ENCODE measurements at regions not wholly inside any gene's neighbourhood (a gene's known extent, or its start where the extent isn't known, plus 50 kb on each side); places are given as distances from the start of the nearest gene placed in this dataset.

DNA sequence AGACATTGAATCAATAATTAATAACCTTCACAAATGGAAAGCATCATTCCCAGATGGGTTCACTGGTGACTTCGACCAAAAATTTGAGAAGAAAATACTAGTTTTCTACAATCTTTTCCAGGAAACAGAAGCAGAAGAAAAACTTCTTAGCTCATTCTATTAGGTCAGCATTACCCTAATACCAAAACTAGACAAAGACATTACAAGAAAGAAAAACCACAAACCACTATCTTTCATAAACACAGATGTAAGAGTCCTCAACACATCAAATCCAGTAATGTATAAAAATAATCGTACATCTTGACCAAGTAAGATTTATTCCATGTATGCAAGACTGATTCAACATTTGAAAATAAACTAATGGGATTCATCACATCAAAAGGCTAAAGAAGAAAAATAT lies 64.0 kb upstream of the CDK1 start:
- Histone ChIP-seq H3K9me3 (no peaks in the 10 kb centered on the region), H3K36me3 (ENCODE audit: low read depth) (no peaks in the 10 kb centered on the region), H3K4me1 (ENCODE audit: low read depth) (no peaks in the 10 kb centered on the region), H3K4me3 (no peak overlapping the region)
- ATAC-seq (no peak), DNase-seq (no peak)
- TF ChIP-seq, protein P1, sequence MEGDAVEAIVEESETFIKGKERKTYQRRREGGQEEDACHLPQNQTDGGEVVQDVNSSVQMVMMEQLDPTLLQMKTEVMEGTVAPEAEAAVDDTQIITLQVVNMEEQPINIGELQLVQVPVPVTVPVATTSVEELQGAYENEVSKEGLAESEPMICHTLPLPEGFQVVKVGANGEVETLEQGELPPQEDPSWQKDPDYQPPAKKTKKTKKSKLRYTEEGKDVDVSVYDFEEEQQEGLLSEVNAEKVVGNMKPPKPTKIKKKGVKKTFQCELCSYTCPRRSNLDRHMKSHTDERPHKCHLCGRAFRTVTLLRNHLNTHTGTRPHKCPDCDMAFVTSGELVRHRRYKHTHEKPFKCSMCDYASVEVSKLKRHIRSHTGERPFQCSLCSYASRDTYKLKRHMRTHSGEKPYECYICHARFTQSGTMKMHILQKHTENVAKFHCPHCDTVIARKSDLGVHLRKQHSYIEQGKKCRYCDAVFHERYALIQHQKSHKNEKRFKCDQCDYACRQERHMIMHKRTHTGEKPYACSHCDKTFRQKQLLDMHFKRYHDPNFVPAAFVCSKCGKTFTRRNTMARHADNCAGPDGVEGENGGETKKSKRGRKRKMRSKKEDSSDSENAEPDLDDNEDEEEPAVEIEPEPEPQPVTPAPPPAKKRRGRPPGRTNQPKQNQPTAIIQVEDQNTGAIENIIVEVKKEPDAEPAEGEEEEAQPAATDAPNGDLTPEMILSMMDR (IDR thresholded peaks at IDR 0.05) = no peak
- intact Hi-C loops (cut with DNase I, micrococcal nuclease) = no loop called here

DNA sequence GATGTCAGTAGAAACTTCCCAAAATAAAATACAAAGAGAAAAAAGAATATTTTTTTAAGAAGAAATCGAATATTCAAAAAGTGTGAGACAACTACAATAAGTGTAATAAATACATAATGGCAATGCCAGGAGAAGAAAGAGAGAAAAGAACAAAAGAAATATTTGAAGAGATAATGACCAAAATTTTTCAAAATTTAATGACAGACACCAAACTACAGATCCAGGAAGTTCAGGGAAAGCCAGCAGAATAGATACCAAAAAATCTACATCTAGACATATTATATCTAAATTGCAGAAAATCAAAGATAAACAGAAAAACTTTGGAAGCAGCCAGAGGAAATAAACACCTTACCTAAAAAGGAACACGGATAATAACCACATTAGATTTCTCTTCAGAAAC lies 66.8 kb upstream of the CDK1 start:
- Histone ChIP-seq H3K4me1 (ENCODE audit: low read depth) (no peaks in the 10 kb centered on the region), H3K9me3 (no peaks in the 10 kb centered on the region), H3K4me3 (no peak overlapping the region), H3K36me3 (ENCODE audit: low read depth) (no peaks in the 10 kb centered on the region)
- TF ChIP-seq, protein P1 (IDR thresholded peaks at IDR 0.05) = no peak
- DNase-seq (no peak), ATAC-seq (no peak)
- intact Hi-C loops (cut with DNase I, micrococcal nuclease) = no loop called here

GRCh38 chr10:60710041-60710440 lies 68.2 kb upstream of the CDK1 start:
- no peaks in the 10 kb centered on the region for H3K36me3 ChIP-seq (ENCODE audit: low read depth)
- intact Hi-C loops (cut with DNase I, micrococcal nuclease) = no loop called here
- H3K4me3 ChIP-seq = no peak overlapping the region
- TF ChIP-seq, protein P1 (IDR thresholded peaks at IDR 0.05) = no peak
- ATAC-seq = no peak
- DNase-seq = no peak
- H3K9me3 ChIP-seq = no peaks in the 10 kb centered on the region
- H3K4me1 ChIP-seq (ENCODE audit: low read depth) = no peaks in the 10 kb centered on the region

DNA sequence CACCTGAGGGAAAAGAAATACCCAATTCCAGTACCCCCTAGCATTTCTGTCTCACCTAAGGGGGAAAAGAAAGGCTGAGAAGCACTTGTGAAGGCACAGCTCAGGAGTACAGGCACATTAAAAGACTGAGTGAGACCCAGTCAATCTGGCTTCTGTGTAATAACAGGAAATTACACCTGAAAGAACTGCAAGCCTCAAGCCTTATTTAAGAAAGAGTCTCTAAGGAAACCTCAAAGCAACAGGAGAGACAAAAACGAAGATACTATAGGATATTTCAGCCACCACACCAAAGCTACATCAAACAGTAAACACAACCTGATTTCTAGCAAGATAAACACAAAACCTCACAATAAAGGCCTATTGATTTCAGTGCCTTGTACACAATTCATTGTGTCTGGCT lies 69.6 kb upstream of the CDK1 start:
- TF ChIP-seq, protein P1 (IDR thresholded peaks at IDR 0.05) = no peak
- intact Hi-C loops (cut with DNase I, micrococcal nuclease) = no loop called here
- peak; percentile 38 for ATAC-seq

GRCh38 chr10:60707841-60708240 lies 70.4 kb upstream of the CDK1 start:
- Histone ChIP-seq H3K4me1 (ENCODE audit: low read depth) (no peaks in the 10 kb centered on the region), H3K36me3 (ENCODE audit: low read depth) (no peaks in the 10 kb centered on the region), H3K4me3 (no peak overlapping the region), H3K9me3 (no peaks in the 10 kb centered on the region)
- ATAC-seq (peak; percentile 76), DNase-seq (peak in 1 of 3 donors; percentile 21)
- intact Hi-C loops (cut with DNase I, micrococcal nuclease) = no loop called here
- TF ChIP-seq, protein P1 (IDR thresholded peaks at IDR 0.05) = no peak

More for the DNA sequence above, 69.6 kb upstream of the CDK1 start:
- Histone ChIP-seq H3K36me3 (ENCODE audit: low read depth) (no peaks in the 10 kb centered on the region), H3K4me3 (no peak overlapping the region), H3K4me1 (ENCODE audit: low read depth) (no peaks in the 10 kb centered on the region), H3K9me3 (no peaks in the 10 kb centered on the region)
- no peak for DNase-seq

- no peak for ATAC-seq
- Histone ChIP-seq H3K4me3 (no peak overlapping the region), H3K9me3 (no peaks in the 10 kb centered on the region), H3K36me3 (ENCODE audit: low read depth) (no peaks in the 10 kb centered on the region), H3K4me1 (ENCODE audit: low read depth) (no peaks in the 10 kb centered on the region)
- TF ChIP-seq, protein P1 (IDR thresholded peaks at IDR 0.05) = no peak
- intact Hi-C loops (cut with DNase I, micrococcal nuclease) = no loop called here
- DNase-seq = no peak
Measured at GRCh38 chr10:60706146-60706545, 72.1 kb upstream of the CDK1 start.

All from mucosa of descending colon (tissue), 3 donors.